ENCODE measurements at regions not wholly inside any gene's neighbourhood (a gene's known extent, or its start where the extent isn't known, plus 50 kb on each side); places are given as distances from the start of the nearest gene placed in this dataset.

DNA sequence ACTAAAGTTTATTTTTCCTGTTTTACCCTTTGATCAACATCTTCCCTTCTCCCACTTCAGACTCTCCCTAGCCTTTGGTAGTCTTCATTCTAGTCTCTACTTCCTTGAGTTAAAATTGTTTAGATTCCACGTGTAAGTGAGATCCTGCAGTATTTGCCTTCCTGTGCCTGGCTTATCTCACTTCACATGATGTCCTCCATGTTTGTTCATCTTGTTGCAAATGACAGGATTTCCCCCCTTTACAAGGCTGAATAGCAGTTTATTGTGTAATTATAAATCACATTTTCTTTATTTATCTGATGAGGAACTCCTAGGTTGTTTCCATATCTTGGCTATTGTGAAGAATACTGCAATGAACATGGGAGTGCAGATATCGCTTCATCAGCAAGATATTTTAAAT lies 461.7 kb downstream of the CHSY3 start:
- no peaks in the 10 kb centered on the region for H3K79me2 ChIP-seq (ENCODE audit: control insufficient read depth, insufficient read depth, low read length)
- no peaks in the 10 kb centered on the region for H3K36me3 ChIP-seq (ENCODE audit: control insufficient read depth in 2 of 2, insufficient read depth in 2 of 2, low read length in 1 of 2)
- ChIA-PET CTCF (no interaction called here), RAD21 (ENCODE audit: unreplicated experiment) (no interaction called here), POLR2A (no interaction called here), SMC1A (ENCODE audit: uncharacterized antibody, unreplicated experiment) (no interaction called here)
- H2AFZ ChIP-seq (ENCODE audit: control insufficient read depth, low read depth, low read length): no peak overlapping the region
- no peak for FAIRE-seq
- H3K4me3 ChIP-seq: no peak overlapping the region
- no peaks in the 10 kb centered on the region; the same call in 2 of the 3 replicates for H3K9me3 ChIP-seq (replicated peaks; ENCODE audit: control insufficient read depth, insufficient read depth, low read length)
- H3K9ac ChIP-seq (ENCODE audit: control insufficient read depth, insufficient read depth, low read length): no peak overlapping the region
- no TSS peak for BruUV-seq (replicated peaks)
- intact Hi-C loops (cut with micrococcal nuclease; ENCODE audit: unreplicated experiment) (no loop called here), in situ Hi-C loops (cut with MboI) (no loop called here)
- no peak overlapping the region for H3K4me2 ChIP-seq (ENCODE audit: control insufficient read depth, insufficient read depth)
- no peaks in the 10 kb centered on the region for H4K20me1 ChIP-seq (ENCODE audit: control insufficient read depth, insufficient read depth)
- DNase-seq (ENCODE audit: low read depth, low spot score): no peak
- 42% methylated on average over 2 of the region's 2 CpGs for WGBS (ENCODE audit: insufficient coverage, insufficient replicate concordance, low lambda C conversion rate, missing lambda C conversion rate)
- no peaks in the 10 kb centered on the region for H3K27me3 ChIP-seq (replicated peaks in 1 of 2; ENCODE audit: control insufficient read depth in 2 of 2, insufficient read depth in 2 of 2, low read length in 1 of 2)
- no peak for TF ChIP-seq SP1 (IDR thresholded peaks at IDR 0.05; ENCODE audit: low read depth, low read length)
- no peak for ATAC-seq
- H3K27ac ChIP-seq (ENCODE audit: control insufficient read depth, insufficient read depth): no peak overlapping the region
- H3K4me1 ChIP-seq (ENCODE audit: control insufficient read depth, insufficient read depth, low read length): no peaks in the 10 kb centered on the region

DNA sequence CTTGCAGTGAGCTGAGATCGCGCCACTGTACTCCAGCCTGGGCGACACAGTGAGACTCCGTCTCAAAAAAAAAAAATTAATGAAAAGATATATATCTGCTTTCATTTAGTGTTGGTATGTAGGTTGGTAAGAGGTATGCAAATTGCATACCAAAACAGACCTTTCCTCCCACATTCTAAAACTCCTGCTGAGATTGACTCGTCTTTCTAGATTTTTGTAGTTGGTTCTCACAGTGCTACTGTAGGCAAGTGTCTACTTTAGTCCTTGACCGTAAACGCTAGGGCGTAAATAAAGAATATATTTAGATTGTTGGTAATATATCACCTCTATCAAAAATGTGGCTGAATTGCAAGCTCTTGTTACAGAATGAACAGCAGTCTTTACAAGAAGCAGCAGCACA lies 445.9 kb downstream of the CHSY3 start:
- H3K9ac ChIP-seq (ENCODE audit: control insufficient read depth, insufficient read depth, low read length): no peak overlapping the region
- no peak overlapping the region for H3K4me3 ChIP-seq
- ChIA-PET CTCF (interaction anchor here (0.6 kb wide), 1 partner anchor 9 kb away, joined by 3 read pairs; no protein-coding TSS in a partner anchor), POLR2A (no interaction called here), RAD21 (ENCODE audit: unreplicated experiment) (no interaction called here), SMC1A (ENCODE audit: uncharacterized antibody, unreplicated experiment) (no interaction called here)
- ATAC-seq (no peak), FAIRE-seq (no peak), DNase-seq (ENCODE audit: low read depth, low spot score) (no peak)
- H3K79me2 ChIP-seq (ENCODE audit: control insufficient read depth, insufficient read depth, low read length): no peaks in the 10 kb centered on the region
- BruUV-seq (replicated peaks): no TSS peak
- 70% methylated on average over 7 of the region's 8 CpGs for WGBS (ENCODE audit: insufficient coverage, insufficient replicate concordance, low lambda C conversion rate, missing lambda C conversion rate)
- no peaks in the 10 kb centered on the region for H3K27me3 ChIP-seq (replicated peaks in 1 of 2; ENCODE audit: control insufficient read depth in 2 of 2, insufficient read depth in 2 of 2, low read length in 1 of 2)
- H2AFZ ChIP-seq (ENCODE audit: control insufficient read depth, low read depth, low read length): no peak overlapping the region
- H3K4me2 ChIP-seq (ENCODE audit: control insufficient read depth, insufficient read depth): no peak overlapping the region
- no peaks in the 10 kb centered on the region for H3K36me3 ChIP-seq (ENCODE audit: control insufficient read depth in 2 of 2, insufficient read depth in 2 of 2, low read length in 1 of 2)
- H3K4me1 ChIP-seq (ENCODE audit: control insufficient read depth, insufficient read depth, low read length): no peaks in the 10 kb centered on the region
- no peak overlapping the region for H3K27ac ChIP-seq (ENCODE audit: control insufficient read depth, insufficient read depth)
- intact Hi-C loops (cut with micrococcal nuclease; ENCODE audit: unreplicated experiment) (no loop called here), in situ Hi-C loops (cut with MboI) (no loop called here)
- no peaks in the 10 kb centered on the region for H3K9me3 ChIP-seq (replicated peaks; ENCODE audit: control insufficient read depth, insufficient read depth, low read length)
- no peaks in the 10 kb centered on the region for H4K20me1 ChIP-seq (ENCODE audit: control insufficient read depth, insufficient read depth)
- TF ChIP-seq POU2F2 (IDR thresholded peaks at IDR 0.05; ENCODE audit: borderline replicate concordance, low read depth, low read length) (no peak), PRDM15 (CRISPR knock-in tag; IDR thresholded peaks at IDR 0.05) (no peak), NFYA (IDR thresholded peaks at IDR 0.05; ENCODE audit: borderline replicate concordance, low read depth, low read length) (no peak), STAT1 (conservative IDR thresholded peaks at IDR 0.05) (no peak), ZNF622 (IDR thresholded peaks at IDR 0.05) (no peak)
- TF ChIP-seq, protein P1, sequence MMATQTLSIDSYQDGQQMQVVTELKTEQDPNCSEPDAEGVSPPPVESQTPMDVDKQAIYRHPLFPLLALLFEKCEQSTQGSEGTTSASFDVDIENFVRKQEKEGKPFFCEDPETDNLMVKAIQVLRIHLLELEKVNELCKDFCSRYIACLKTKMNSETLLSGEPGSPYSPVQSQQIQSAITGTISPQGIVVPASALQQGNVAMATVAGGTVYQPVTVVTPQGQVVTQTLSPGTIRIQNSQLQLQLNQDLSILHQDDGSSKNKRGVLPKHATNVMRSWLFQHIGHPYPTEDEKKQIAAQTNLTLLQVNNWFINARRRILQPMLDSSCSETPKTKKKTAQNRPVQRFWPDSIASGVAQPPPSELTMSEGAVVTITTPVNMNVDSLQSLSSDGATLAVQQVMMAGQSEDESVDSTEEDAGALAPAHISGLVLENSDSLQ (IDR thresholded peaks at IDR 0.05): no peak
